WERI-Rb-1 (cell line): ENCODE measurements at regions not wholly inside any gene's neighbourhood (a gene's known extent, or its start where the extent isn't known, plus 50 kb on each side); places are given as distances from the start of the nearest gene placed in this dataset.

ENCODE experiments used
- DNase-seq: peaks from one replicate; pipeline ENCODE4 v3.0.0-alpha.2; 2020
- H3K27ac ChIP-seq: fragments of 250-450 bp; sonication (Bioruptor Pico); 2 replicates; pipeline ENCODE4 v1.5.1; 2020; ENCODE audit warnings: mild to moderate bottlenecking, moderate library complexity
- H3K27me3 ChIP-seq: fragments of 250-450 bp; sonication (Bioruptor Pico); 2 replicates; pipeline ENCODE4 v1.5.1; 2021; ENCODE audit warnings: mild to moderate bottlenecking, low read depth, moderate library complexity; ENCODE audit not compliant: insufficient read depth, severe bottlenecking
- H3K36me3 ChIP-seq: fragments of 250-450 bp; sonication (Bioruptor Pico); 2 replicates; pipeline ENCODE4 v1.5.1; 2020; ENCODE audit warnings: mild to moderate bottlenecking, moderate library complexity
- H3K4me3 ChIP-seq: 2 replicates; pipeline ENCODE4 v1.5.1; 2011; ENCODE audit warnings: low read depth, mild to moderate bottlenecking, control low read depth, low read length
- H3K9me3 ChIP-seq: fragments of 250-450 bp; sonication (Bioruptor Pico); 2 replicates; pipeline ENCODE4 v1.5.1; 2021; ENCODE audit warnings: mild to moderate bottlenecking, moderate library complexity; ENCODE audit not compliant: severe bottlenecking
- TF ChIP-seq, protein P1 (sequence below): IDR thresholded peaks from 2 replicates; pipeline ENCODE4 v1.5.1; 2011; ENCODE audit warnings: low read depth, mild to moderate bottlenecking, control low read depth, inconsistent platforms, low read length

DNA sequence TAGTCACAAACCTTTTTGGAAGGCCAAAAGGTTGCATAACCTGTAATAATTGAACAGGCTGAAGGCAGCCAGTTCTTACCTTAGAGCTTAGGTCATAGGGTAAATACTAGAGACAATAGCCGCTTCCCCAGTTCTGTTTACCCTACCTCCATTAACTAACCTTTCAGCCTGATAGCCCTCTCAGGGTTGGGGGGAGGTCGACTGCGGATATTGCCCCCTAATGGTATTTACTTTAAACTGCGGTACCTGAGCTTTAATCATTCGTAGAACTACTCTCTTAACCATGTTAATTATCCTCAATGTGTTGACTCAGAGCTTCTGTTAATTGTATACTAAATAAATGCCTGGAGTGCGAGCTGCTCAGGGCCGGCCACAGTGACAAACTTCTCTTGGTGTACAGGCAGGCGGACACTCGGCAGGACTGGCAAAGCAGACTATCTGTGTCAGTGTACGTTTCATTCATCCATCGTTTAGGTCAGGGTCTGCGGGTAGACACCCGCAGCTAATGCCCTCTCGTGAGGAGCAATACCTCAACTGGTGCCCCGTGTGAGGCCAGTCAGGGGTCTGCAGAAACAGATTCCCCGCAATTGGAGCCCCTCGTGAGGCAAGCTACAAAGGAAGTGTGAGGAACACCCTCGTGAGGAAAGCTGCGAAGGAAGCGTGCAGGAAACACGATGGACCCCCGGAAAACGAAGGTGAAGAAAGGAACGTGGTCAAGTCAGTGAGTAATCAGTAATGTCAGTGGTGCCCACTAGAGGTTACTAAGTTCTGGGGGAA lies 115.3 kb upstream of the SCN7A start:
- Histone ChIP-seq H3K27me3 (no peaks in the 10 kb centered on the region), H3K4me3 (no peak overlapping the region), H3K27ac (no peak overlapping the region), H3K9me3 (no peaks in the 10 kb centered on the region), H3K36me3 (no peaks in the 10 kb centered on the region)
- TF ChIP-seq, protein P1, sequence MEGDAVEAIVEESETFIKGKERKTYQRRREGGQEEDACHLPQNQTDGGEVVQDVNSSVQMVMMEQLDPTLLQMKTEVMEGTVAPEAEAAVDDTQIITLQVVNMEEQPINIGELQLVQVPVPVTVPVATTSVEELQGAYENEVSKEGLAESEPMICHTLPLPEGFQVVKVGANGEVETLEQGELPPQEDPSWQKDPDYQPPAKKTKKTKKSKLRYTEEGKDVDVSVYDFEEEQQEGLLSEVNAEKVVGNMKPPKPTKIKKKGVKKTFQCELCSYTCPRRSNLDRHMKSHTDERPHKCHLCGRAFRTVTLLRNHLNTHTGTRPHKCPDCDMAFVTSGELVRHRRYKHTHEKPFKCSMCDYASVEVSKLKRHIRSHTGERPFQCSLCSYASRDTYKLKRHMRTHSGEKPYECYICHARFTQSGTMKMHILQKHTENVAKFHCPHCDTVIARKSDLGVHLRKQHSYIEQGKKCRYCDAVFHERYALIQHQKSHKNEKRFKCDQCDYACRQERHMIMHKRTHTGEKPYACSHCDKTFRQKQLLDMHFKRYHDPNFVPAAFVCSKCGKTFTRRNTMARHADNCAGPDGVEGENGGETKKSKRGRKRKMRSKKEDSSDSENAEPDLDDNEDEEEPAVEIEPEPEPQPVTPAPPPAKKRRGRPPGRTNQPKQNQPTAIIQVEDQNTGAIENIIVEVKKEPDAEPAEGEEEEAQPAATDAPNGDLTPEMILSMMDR: 0 out of 2 replicates have a peak, but pooled peaks have one; percentile 6
- DNase-seq: no peak

DNA sequence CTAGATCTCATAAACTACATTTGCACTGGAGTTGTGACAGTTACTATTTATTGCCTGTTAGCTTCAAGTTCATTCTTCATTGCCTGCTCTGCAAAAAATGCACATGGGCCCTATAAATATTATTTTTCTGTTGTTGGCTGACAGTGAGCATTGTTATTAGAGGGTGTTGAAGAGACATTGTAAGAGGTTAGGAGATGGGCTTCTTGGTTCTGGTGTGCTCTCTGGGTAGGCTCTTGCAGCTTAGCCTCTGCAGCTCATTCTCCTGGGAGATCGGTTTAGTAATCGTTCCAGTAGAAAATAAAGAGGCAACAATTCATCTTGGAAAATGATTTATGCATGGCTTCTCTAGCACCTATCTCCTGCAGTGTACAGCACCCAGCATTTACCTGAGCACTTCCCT lies 113.8 kb upstream of the SCN7A start:
- no peaks in the 10 kb centered on the region for H3K9me3 ChIP-seq
- H3K36me3 ChIP-seq: no peaks in the 10 kb centered on the region
- H3K4me3 ChIP-seq: no peak overlapping the region
- no peaks in the 10 kb centered on the region for H3K27me3 ChIP-seq
- no peak for DNase-seq
- no peak overlapping the region for H3K27ac ChIP-seq
- TF ChIP-seq, protein P1: no peak

DNA sequence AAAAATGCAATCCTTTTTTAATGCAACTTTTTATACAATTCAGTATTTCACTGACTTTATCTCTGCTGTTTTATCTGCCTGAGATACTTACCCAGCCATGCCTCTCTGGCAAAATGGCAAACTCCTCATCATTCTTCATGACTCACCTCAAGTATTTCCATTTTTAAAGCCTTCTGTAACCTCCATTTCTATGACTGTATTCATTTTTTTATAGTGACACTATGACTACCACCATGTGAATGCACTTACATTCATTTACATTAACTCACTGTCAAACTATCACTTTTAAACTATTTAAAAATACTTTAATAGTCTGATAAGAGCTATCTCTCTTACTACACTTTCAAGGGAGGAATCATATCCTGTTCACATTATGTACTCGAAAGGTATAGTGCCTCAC lies 99.4 kb upstream of the SCN7A start:
- H3K9me3 ChIP-seq: peaks cover 2% of the 10 kb centered on the region
- H3K4me3 ChIP-seq: no peak overlapping the region
- TF ChIP-seq, protein P1: no peak
- DNase-seq: no peak
- no peaks in the 10 kb centered on the region for H3K27me3 ChIP-seq
- H3K36me3 ChIP-seq: no peaks in the 10 kb centered on the region
- H3K27ac ChIP-seq: no peak overlapping the region

DNA sequence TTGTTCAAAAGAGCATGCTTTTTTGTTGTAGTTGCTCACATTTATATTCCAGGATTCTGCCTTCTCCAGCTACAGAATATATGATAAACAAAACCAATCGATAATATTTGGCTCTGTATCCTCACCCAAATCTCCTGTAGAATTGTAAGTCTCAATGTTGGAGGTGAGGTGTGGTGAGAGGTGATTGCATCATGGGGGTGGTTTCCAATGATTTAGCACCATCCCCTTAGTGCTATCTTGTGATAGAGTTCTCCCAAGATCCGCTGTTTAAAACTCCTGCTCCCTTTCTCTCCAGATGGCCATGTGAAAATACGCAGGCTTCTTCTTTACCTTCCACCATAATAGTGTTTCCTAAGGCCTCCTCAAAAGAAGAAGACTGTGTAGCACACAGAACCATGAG lies 98.7 kb upstream of the SCN7A start:
- Histone ChIP-seq H3K27ac (no peak overlapping the region), H3K9me3 (no peaks in the 10 kb centered on the region), H3K27me3 (no peaks in the 10 kb centered on the region), H3K4me3 (no peak overlapping the region), H3K36me3 (no peaks in the 10 kb centered on the region)
- DNase-seq: no peak
- TF ChIP-seq, protein P1: no peak

DNA sequence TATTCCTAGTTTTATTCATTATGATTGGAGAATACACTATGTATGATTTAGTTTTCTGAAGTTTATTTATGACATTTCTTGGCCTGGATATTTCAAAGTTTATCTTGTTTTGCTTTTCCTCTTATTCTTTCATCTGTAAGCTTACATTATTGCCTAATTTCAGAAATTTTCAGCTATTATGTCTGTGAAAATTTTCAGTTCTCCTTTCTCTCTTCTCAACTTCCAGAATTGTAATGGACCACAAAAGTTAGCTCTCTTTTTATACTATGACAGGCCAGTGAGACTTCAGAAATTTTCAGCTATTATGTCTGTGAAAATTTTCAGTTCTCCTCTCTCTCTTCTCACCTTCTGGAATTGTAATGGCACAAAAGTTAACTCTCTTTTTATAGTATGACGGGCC lies 97.2 kb upstream of the SCN7A start:
- no peaks in the 10 kb centered on the region for H3K36me3 ChIP-seq
- TF ChIP-seq, protein P1: no peak
- H3K27ac ChIP-seq: no peak overlapping the region
- H3K9me3 ChIP-seq: no peaks in the 10 kb centered on the region
- no peaks in the 10 kb centered on the region for H3K27me3 ChIP-seq
- no peak overlapping the region for H3K4me3 ChIP-seq
- no peak for DNase-seq

DNA sequence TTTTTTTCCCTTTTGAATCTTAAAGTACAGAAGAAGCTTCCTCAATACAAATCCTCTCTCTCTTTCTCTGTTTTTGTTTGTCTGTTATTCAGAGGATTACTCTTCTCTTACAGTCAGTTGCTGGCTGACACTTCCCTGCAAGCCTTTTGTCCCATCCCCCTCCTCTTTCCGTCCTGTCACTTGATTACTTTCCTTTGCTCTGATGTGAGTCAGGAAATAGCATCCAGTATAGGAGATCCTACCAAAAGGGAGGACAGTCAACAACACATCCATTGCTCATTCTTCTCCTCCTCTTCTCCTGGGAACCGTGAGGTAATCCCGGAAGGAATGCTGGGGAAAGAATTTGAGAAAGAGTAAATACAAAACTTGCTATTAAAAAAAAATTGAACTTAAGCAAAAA lies 79.3 kb upstream of the SCN7A start:
- DNase-seq: peak; percentile 14
- H3K9me3 ChIP-seq: no peaks in the 10 kb centered on the region
- no peak overlapping the region for H3K27ac ChIP-seq
- no peaks in the 10 kb centered on the region for H3K27me3 ChIP-seq
- no peaks in the 10 kb centered on the region for H3K36me3 ChIP-seq
- TF ChIP-seq, protein P1: no peak
- no peak overlapping the region for H3K4me3 ChIP-seq
